ENCODE measurements at regions not wholly inside any gene's neighbourhood (a gene's known extent, or its start where the extent isn't known, plus 50 kb on each side); places are given as distances from the start of the nearest gene placed in this dataset.

DNA sequence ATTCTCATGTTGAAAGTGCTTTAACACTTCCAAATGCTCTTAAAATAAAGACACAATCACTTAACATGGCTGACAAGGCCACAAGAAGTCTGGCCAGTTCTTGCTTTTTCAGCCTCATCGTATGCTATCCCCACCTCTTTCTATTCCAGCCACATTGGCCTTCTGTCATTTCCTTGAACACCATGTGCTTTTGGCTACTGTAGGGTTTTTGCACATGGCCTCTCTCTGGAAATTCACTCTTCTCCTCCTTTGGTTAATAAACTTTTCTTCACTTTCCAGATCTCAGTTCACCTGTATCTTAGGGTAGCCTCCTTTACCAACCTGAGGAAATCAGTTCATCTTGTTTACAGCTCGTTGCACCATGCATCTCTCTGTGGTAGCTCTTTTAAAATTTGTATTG lies 450.5 kb upstream of the MEX3C start:
- no peak overlapping the region for H3K27ac ChIP-seq (ENCODE audit: low read depth, low read length)
- no peak overlapping the region for H3K4me3 ChIP-seq (ENCODE audit: low read depth, low read length)
- no peaks in the 10 kb centered on the region; the same call in 1 of the 2 replicates for H3K9me3 ChIP-seq (ENCODE audit: control insufficient read depth, insufficient read depth, low read length)
- CTCF ChIA-PET: interaction anchor here (1.0 kb wide), 1 partner anchor 537 kb away, joined by 4 read pairs; no protein-coding TSS in a partner anchor
- POLR2A ChIA-PET: no interaction called here
- H3K27me3 ChIP-seq (ENCODE audit: control insufficient read depth, insufficient read depth, low read length): no peaks in the 10 kb centered on the region
- TF ChIP-seq, protein P1, sequence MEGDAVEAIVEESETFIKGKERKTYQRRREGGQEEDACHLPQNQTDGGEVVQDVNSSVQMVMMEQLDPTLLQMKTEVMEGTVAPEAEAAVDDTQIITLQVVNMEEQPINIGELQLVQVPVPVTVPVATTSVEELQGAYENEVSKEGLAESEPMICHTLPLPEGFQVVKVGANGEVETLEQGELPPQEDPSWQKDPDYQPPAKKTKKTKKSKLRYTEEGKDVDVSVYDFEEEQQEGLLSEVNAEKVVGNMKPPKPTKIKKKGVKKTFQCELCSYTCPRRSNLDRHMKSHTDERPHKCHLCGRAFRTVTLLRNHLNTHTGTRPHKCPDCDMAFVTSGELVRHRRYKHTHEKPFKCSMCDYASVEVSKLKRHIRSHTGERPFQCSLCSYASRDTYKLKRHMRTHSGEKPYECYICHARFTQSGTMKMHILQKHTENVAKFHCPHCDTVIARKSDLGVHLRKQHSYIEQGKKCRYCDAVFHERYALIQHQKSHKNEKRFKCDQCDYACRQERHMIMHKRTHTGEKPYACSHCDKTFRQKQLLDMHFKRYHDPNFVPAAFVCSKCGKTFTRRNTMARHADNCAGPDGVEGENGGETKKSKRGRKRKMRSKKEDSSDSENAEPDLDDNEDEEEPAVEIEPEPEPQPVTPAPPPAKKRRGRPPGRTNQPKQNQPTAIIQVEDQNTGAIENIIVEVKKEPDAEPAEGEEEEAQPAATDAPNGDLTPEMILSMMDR (IDR thresholded peaks at IDR 0.05; ENCODE audit: low read depth, low read length): no peak
- no peak for DNase-seq (ENCODE audit: low read depth, low spot score)

DNA sequence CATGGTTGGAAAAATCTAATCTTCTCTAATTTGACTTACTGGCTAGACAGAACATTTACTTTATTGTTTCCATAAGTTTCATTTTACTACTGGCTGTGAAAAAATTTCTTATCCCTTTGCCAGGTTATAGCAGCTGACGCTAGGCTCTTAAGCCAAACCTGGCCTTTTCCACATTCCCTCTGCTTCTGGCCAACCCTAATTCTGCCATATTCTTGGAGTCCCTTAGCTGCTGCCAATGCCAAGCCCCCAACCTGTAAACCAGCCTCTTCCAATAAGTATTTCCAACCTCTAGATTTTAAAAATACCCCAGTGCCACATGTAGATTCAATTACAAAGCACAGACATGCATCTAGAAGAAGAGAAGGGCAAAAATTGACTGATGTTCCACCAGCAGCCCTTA lies 452.3 kb upstream of the MEX3C start:
- POLR2A ChIA-PET: no interaction called here
- no peaks in the 10 kb centered on the region for H3K27me3 ChIP-seq (ENCODE audit: control insufficient read depth, insufficient read depth, low read length)
- CTCF ChIA-PET: no interaction called here
- peaks cover 4% of the 10 kb centered on the region for H3K9me3 ChIP-seq (ENCODE audit: control insufficient read depth, insufficient read depth, low read length)
- no peak for DNase-seq (ENCODE audit: low read depth, low spot score)
- TF ChIP-seq, protein P1 (IDR thresholded peaks at IDR 0.05; ENCODE audit: low read depth, low read length): no peak
- no peak overlapping the region for H3K4me3 ChIP-seq (ENCODE audit: low read depth, low read length)
- no peak overlapping the region for H3K27ac ChIP-seq (ENCODE audit: low read depth, low read length)

DNA sequence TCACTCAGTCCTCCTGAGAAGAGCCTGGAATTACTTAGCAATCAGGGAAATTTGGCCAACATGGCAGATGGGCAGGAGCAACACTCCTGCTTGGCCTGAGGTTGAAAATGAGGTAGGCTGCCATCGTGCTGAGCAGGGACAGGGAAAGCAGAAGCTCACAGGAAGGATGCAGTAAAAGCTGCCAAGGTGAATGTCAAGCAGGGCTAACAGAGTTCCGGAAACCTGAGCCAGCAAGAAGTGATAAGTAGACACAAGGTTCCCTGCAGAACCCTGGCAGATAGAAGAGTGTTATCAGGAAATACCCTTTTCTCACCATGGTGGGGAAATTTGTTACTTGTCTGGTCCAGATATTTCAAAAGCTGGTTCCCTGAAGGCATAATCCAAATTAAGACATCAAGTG lies 454.3 kb upstream of the MEX3C start:
- TF ChIP-seq, protein P1 (IDR thresholded peaks at IDR 0.05; ENCODE audit: low read depth, low read length): no peak
- Histone ChIP-seq H3K27ac (ENCODE audit: low read depth, low read length) (no peak overlapping the region), H3K27me3 (ENCODE audit: control insufficient read depth, insufficient read depth, low read length) (no peaks in the 10 kb centered on the region), H3K4me3 (ENCODE audit: low read depth, low read length) (no peak overlapping the region), H3K9me3 (ENCODE audit: control insufficient read depth, insufficient read depth, low read length) (peaks cover 6% of the 10 kb centered on the region)
- ChIA-PET CTCF (no interaction called here), POLR2A (no interaction called here)
- DNase-seq (ENCODE audit: low read depth, low spot score): no peak

DNA sequence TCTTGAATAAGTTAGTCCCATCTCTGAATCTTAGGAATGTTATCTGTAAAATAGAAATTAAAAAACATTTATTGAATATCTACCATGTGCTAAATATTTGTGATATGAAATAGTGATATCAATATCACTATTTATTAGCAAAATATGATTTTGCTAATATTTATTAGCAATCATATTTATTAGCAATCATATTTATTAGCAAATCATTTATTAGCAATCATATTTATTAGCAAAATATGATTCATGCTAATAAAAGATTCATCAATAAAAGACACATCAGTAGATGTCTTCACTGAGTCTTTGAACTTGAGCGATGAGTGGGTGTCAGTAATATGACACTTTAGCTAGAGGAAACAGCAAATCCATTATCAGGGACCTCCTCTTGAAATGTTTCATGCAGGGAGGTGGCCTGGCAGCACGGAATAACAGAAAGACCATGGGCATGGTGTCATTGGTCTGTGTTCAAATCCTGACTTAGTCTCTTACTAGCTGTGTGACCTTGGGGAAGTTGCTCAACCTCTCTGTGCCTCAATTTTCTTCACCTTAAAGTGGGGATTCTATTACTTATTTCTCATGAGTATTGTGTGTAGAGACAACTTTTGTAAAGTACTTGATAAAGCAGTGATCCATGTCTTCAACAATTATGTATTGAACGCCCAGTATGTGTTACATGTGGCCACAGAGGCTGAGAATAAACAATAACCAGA lies 456.2 kb upstream of the MEX3C start:
- H3K9me3 ChIP-seq (ENCODE audit: control insufficient read depth, insufficient read depth, low read length): peaks cover 10% of the 10 kb centered on the region
- no peak for DNase-seq (ENCODE audit: low read depth, low spot score)
- ChIA-PET CTCF (interaction anchor here (0.9 kb wide), 1 partner anchor 14 kb away, joined by 4 read pairs; no protein-coding TSS in a partner anchor), POLR2A (no interaction called here)
- H3K4me3 ChIP-seq (ENCODE audit: low read depth, low read length): no peak overlapping the region
- no peak overlapping the region for H3K27ac ChIP-seq (ENCODE audit: low read depth, low read length)
- TF ChIP-seq, protein P1 (IDR thresholded peaks at IDR 0.05; ENCODE audit: low read depth, low read length): no peak
- H3K27me3 ChIP-seq (ENCODE audit: control insufficient read depth, insufficient read depth, low read length): no peaks in the 10 kb centered on the region

DNA sequence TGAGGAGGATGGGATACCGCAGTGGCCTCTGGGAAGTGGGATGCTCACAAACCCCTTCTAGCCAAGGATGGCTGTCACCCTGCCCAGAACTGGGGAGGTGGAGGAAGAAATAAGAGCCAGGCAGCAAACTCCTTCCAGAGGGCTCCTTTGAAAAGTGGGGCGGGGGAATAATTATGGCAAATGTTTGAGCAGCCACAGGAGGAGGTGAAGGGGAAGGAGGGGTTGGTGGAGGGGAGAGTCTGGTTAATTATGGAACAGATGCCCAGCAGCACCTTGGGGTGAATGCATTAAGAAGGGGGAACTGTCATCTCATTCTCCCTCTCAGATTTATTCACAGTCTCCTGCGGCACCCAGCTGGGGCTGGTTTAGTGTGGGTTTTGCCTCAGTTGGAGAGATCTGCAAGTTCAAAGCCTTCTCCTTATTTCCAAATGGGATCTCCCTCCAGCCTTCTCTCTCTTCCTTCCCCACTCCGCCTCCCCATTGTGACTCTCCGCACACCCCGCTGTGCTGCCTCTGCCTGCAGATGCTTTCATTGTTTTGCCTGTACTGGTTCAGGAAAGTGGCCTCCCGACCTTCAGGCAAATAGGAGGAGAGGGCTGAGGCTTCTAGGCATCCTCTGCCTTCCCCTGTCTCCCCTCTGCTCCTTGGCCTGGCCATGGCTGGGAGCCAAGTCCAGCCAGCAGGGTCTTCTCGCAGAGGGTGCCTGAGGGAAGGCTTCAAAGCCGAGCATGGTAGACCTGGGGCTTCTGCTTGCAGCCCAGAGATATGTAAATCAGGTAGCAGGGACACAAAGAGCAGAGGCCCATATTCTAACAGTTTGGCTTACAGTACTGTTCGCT lies 457.2 kb upstream of the MEX3C start:
- DNase-seq (ENCODE audit: low read depth, low spot score): no peak
- ChIA-PET CTCF (no interaction called here), POLR2A (no interaction called here)
- H3K27ac ChIP-seq (ENCODE audit: low read depth, low read length): no peak overlapping the region
- TF ChIP-seq, protein P1 (IDR thresholded peaks at IDR 0.05; ENCODE audit: low read depth, low read length): no peak
- no peaks in the 10 kb centered on the region for H3K27me3 ChIP-seq (ENCODE audit: control insufficient read depth, insufficient read depth, low read length)
- peaks cover 10% of the 10 kb centered on the region for H3K9me3 ChIP-seq (ENCODE audit: control insufficient read depth, insufficient read depth, low read length)
- H3K4me3 ChIP-seq (ENCODE audit: low read depth, low read length): no peak overlapping the region

Data from AG04450 (cell line).